ENCODE measurements at regions not wholly inside any gene's neighbourhood (a gene's known extent, or its start where the extent isn't known, plus 50 kb on each side); places are given as distances from the start of the nearest gene placed in this dataset.

DNA sequence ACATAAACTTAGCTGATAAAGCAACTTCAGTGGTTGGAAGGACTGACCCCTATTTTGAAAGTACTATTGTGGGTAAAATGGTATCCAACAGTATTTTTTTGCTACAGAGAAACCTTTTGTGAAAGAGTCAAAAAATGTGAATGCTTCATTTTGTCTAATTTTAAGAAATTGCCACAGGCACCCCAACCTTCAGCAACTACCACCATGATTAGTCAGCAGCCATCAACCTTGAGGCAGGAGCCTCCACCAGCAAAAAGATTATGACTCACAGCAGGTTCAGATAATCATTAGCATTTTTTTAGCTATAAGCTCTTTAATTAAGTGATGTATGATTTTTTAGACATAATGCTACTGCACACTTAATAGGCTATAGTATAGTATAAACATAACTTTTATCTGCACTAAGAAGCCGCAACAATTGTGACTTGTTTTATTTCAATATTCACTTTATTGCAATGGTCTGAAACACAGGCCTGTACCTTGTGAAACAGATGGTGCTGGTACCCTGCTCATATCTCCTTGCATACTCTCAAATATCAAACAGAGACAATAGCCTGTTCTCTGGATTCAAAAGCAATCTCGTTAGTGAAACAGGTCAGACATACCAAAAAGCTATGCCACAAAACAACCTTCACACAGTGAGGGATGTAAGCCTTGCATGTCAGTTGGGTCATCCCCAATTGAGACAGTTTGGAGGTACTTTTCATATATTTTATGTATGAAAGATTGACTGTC is 261.2 kb upstream of the FAM174A start:
- H3K9me2 ChIP-seq (replicated peaks; ENCODE audit: control insufficient read depth, low read length): no peaks in the 10 kb centered on the region
- H4K20me1 ChIP-seq (ENCODE audit: control insufficient read depth, insufficient read depth, low read depth, low read length): no peaks in the 10 kb centered on the region
- no peaks in the 10 kb centered on the region for H3K9me3 ChIP-seq (ENCODE audit: control insufficient read depth, insufficient read depth, low read length)
- TF ChIP-seq, protein P1, sequence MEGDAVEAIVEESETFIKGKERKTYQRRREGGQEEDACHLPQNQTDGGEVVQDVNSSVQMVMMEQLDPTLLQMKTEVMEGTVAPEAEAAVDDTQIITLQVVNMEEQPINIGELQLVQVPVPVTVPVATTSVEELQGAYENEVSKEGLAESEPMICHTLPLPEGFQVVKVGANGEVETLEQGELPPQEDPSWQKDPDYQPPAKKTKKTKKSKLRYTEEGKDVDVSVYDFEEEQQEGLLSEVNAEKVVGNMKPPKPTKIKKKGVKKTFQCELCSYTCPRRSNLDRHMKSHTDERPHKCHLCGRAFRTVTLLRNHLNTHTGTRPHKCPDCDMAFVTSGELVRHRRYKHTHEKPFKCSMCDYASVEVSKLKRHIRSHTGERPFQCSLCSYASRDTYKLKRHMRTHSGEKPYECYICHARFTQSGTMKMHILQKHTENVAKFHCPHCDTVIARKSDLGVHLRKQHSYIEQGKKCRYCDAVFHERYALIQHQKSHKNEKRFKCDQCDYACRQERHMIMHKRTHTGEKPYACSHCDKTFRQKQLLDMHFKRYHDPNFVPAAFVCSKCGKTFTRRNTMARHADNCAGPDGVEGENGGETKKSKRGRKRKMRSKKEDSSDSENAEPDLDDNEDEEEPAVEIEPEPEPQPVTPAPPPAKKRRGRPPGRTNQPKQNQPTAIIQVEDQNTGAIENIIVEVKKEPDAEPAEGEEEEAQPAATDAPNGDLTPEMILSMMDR (IDR thresholded peaks at IDR 0.05; ENCODE audit: low read depth, low read length, poor library complexity, severe bottlenecking): no peak
- TF ChIP-seq EZH2phosphoT487 (IDR thresholded peaks at IDR 0.05; ENCODE audit: borderline replicate concordance, low read length): no peak
- no peaks in the 10 kb centered on the region for H3F3A ChIP-seq (ENCODE audit: control insufficient read depth, insufficient read depth)
- H3K4me1 ChIP-seq (ENCODE audit: control insufficient read depth, low read length): no peaks in the 10 kb centered on the region
- H3K79me2 ChIP-seq (ENCODE audit: control insufficient read depth, low read length): no peaks in the 10 kb centered on the region
- no peak overlapping the region for H3K4me3 ChIP-seq (ENCODE audit: low read length)
- no peaks in the 10 kb centered on the region for H3K27me3 ChIP-seq (ENCODE audit: control insufficient read depth, low read length)
- H3K27ac ChIP-seq (ENCODE audit: low read depth, low read length): no peak overlapping the region
- no peak overlapping the region for H3K4me2 ChIP-seq (ENCODE audit: low read length)
- no peaks in the 10 kb centered on the region for H3K36me3 ChIP-seq (ENCODE audit: control insufficient read depth, low read length)

DNA sequence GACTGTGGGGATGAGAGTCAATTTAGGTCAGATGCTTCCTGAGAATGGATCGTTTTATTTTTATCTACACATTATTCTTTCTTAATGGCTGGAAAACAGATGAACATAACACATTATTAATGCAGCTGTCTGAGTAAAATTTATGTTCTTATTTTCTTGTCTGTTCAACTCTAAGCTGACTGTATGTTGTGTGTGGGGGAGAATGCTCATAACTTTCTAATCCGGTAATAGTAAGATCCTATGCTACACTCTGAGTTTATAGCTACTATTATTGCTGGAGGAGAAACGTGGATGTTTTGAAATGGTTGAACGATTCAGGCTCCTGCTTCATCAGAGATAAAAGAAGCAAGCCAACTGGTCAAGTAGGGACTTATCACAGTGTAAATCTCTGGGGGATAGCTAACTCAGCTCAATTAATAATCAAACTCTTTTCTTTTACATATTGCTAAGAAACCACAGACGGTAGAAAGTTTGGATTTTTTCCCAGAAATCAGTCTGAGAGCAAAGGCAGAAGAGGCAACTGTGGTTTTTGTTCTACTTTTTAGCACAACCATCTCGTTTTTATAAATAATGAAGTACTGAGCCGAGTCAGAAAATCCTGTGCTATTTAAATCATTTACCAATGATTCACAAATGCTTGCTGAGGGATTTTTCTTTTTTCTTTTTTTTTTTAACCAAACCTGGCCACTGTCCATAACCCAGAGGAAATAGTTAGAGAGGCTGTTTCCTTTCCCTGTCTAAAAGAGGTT is 265.0 kb upstream of the FAM174A start:
- Histone ChIP-seq H3K4me2 (ENCODE audit: low read length) (no peak overlapping the region), H3K79me2 (ENCODE audit: control insufficient read depth, low read length) (no peaks in the 10 kb centered on the region), H3K27me3 (ENCODE audit: control insufficient read depth, low read length) (no peaks in the 10 kb centered on the region), H3K36me3 (ENCODE audit: control insufficient read depth, low read length) (no peaks in the 10 kb centered on the region), H3K9me2 (replicated peaks; ENCODE audit: control insufficient read depth, low read length) (no peaks in the 10 kb centered on the region), H3K4me3 (ENCODE audit: low read length) (no peak overlapping the region), H3K9me3 (ENCODE audit: control insufficient read depth, insufficient read depth, low read length) (no peaks in the 10 kb centered on the region), H4K20me1 (ENCODE audit: control insufficient read depth, insufficient read depth, low read depth, low read length) (no peaks in the 10 kb centered on the region), H3K27ac (ENCODE audit: low read depth, low read length) (no peak overlapping the region), H3F3A (ENCODE audit: control insufficient read depth, insufficient read depth) (no peaks in the 10 kb centered on the region), H3K4me1 (ENCODE audit: control insufficient read depth, low read length) (no peaks in the 10 kb centered on the region)
- TF ChIP-seq, protein P1 (IDR thresholded peaks at IDR 0.05; ENCODE audit: low read depth, low read length, poor library complexity, severe bottlenecking): no peak
- TF ChIP-seq EZH2phosphoT487 (IDR thresholded peaks at IDR 0.05; ENCODE audit: borderline replicate concordance, low read length): no peak

DNA sequence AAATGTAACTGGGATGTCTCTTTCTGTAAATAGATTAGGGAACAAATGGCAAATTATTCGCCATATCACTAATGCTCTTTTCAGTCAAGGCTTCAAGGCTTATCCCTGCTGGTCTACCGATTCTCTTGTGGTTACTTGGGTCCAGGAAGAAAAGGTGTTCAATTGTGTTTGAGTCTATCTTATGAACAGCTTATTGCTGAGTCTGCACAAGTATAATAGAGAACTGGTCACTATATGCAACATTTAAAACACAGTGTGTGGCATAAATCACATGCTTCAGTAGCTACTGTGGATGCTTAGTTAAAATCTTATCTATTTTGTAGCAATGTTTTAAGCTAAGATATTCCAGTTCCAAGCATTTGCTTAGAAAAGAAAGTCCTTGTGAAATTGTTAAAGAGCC is 274.2 kb upstream of the FAM174A start:
- Histone ChIP-seq H4K20me1 (ENCODE audit: control insufficient read depth, insufficient read depth, low read depth, low read length) (no peaks in the 10 kb centered on the region), H3K4me3 (ENCODE audit: low read length) (no peak overlapping the region), H3K9me2 (replicated peaks; ENCODE audit: control insufficient read depth, low read length) (no peaks in the 10 kb centered on the region), H3K79me2 (ENCODE audit: control insufficient read depth, low read length) (no peaks in the 10 kb centered on the region), H3K4me2 (ENCODE audit: low read length) (no peak overlapping the region), H3K36me3 (ENCODE audit: control insufficient read depth, low read length) (no peaks in the 10 kb centered on the region), H3K9me3 (ENCODE audit: control insufficient read depth, insufficient read depth, low read length) (no peaks in the 10 kb centered on the region), H3F3A (ENCODE audit: control insufficient read depth, insufficient read depth) (no peaks in the 10 kb centered on the region), H3K27me3 (ENCODE audit: control insufficient read depth, low read length) (no peaks in the 10 kb centered on the region), H3K4me1 (ENCODE audit: control insufficient read depth, low read length) (no peaks in the 10 kb centered on the region), H3K27ac (ENCODE audit: low read depth, low read length) (no peak overlapping the region)
- TF ChIP-seq EZH2phosphoT487 (IDR thresholded peaks at IDR 0.05; ENCODE audit: borderline replicate concordance, low read length): no peak

DNA sequence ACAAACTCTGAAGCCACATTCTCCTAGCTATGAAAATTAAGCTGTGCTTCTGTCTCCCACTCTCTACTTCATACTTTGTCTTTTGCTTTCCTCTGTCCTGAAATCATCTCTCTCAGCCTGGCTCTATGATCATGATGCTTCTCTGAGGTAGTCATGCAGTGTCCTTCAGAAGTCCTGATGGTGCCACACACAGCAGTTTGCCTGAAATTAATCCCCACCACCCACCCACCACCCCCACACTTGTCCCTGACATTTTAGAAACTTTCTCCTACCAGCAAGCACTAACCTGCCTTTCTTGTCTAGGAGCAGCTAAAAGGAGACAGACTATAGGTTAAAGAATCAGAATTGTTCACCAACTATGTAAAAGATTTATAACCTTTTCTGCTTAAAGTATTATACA is 282.2 kb upstream of the FAM174A start:
- Histone ChIP-seq H3K4me3 (ENCODE audit: low read length) (no peak overlapping the region), H4K20me1 (ENCODE audit: control insufficient read depth, insufficient read depth, low read depth, low read length) (no peaks in the 10 kb centered on the region), H3K79me2 (ENCODE audit: control insufficient read depth, low read length) (no peaks in the 10 kb centered on the region), H3K9me2 (replicated peaks; ENCODE audit: control insufficient read depth, low read length) (no peaks in the 10 kb centered on the region), H3K4me2 (ENCODE audit: low read length) (no peak overlapping the region), H3K36me3 (ENCODE audit: control insufficient read depth, low read length) (no peaks in the 10 kb centered on the region), H3K27ac (ENCODE audit: low read depth, low read length) (no peak overlapping the region), H3F3A (ENCODE audit: control insufficient read depth, insufficient read depth) (no peaks in the 10 kb centered on the region), H3K27me3 (ENCODE audit: control insufficient read depth, low read length) (no peaks in the 10 kb centered on the region), H3K4me1 (ENCODE audit: control insufficient read depth, low read length) (no peaks in the 10 kb centered on the region), H3K9me3 (ENCODE audit: control insufficient read depth, insufficient read depth, low read length) (no peaks in the 10 kb centered on the region)
- TF ChIP-seq EZH2phosphoT487 (IDR thresholded peaks at IDR 0.05; ENCODE audit: borderline replicate concordance, low read length): no peak
- TF ChIP-seq, protein P1 (IDR thresholded peaks at IDR 0.05; ENCODE audit: low read depth, low read length, poor library complexity, severe bottlenecking): no peak
